Cardiac fibroblast (primary cell): ENCODE measurements at regions not wholly inside any gene's neighbourhood (a gene's known extent, or its start where the extent isn't known, plus 50 kb on each side); places are given as distances from the start of the nearest gene placed in this dataset.

Source experiments
- DNase-seq, 2 donors: peaks; one replicate each; pipeline versions ENCODE4 v3.0.0 to v3.0.0-alpha.2; 2010; ENCODE audit warnings: low read depth in 2 of 2
- H3K4me3 ChIP-seq, 2 donors: replicated peaks in 1 of 2; 1 replicate in 1 of 2; 2 replicates in 1 of 2; pipeline ENCODE4 v1.5.1; 2011; ENCODE audit warnings: low read depth in 2 of 2, low read length in 2 of 2, mild to moderate bottlenecking in 2 of 2, moderate library complexity in 1 of 2
- CTCF ChIP-seq: IDR thresholded peaks from one replicate; pipeline ENCODE4 v1.5.1; 2011; ENCODE audit warnings: low read depth, mild to moderate bottlenecking, low read length, inconsistent platforms

- TF ChIP-seq CTCF, result no peak
- DNase-seq, result no peak
- no peak overlapping the region for H3K4me3 ChIP-seq
Measured at GRCh38 chr2:221662689-221663391, 90.7 kb upstream of the EPHA4 start.

GRCh38 chr2:221657806-221658205 is 85.7 kb upstream of the EPHA4 start:
- no peak for DNase-seq
- no peak for TF ChIP-seq CTCF
- H3K4me3 ChIP-seq, result no peak overlapping the region

DNA sequence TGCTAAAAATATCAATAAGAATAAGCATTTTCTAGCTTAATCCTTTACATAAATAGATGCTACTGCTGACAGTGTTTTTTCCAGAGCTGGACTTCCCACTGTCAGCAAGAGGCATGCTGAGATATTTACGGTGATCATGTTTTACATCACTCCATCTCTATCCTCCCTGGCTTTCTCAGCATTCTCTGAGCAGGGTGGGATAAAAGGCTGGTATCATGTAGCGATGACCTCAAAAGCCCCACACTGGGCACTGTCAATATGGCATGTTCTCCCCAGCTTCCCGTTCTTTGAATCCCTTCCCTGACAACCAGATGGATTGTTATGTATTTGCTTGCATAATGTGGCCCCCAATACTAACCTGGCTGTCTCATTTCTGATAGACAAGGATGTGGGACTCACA is 83.2 kb upstream of the EPHA4 start:
- DNase-seq, result no peak
- H3K4me3 ChIP-seq, result no peak overlapping the region
- no peak for TF ChIP-seq CTCF

DNA sequence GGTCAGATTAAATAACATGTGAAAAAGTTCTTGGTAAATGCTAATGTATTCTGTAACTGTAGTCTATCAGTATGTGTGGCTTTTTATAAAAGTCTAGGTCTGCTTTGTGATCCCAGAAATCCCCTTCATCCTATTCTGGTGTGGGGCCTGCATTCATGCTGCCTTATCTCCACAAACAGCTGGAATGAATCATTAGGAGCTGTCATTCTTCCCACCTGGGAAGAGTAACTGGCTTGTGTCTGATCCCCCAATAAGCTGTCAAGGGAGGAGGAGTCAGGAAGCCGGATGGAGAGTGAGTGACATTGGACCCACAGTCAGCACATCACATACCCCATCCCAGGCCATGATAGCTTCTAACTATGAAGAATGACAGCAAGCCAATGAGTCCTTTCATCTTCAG is 81.1 kb upstream of the EPHA4 start:
- TF ChIP-seq CTCF, result no peak
- no peak for DNase-seq
- no peak overlapping the region for H3K4me3 ChIP-seq

GRCh38 chr2:221649051-221649775 is 77.1 kb upstream of the EPHA4 start:
- H3K4me3 ChIP-seq, result no peak overlapping the region
- DNase-seq, result no peak
- no peak for TF ChIP-seq CTCF

GRCh38 chr2:221642447-221642846 is 70.3 kb upstream of the EPHA4 start:
- H3K4me3 ChIP-seq, result no peak overlapping the region
- TF ChIP-seq CTCF, result no peak
- DNase-seq, result no peak
